ENCODE measurements at regions not wholly inside any gene's neighbourhood (a gene's known extent, or its start where the extent isn't known, plus 50 kb on each side); places are given as distances from the start of the nearest gene placed in this dataset.

- no peak for TF ChIP-seq CTCF (conservative IDR thresholded peaks at IDR 0.05; ENCODE audit: low read depth, low read length)
- TF ChIP-seq EZH2 (IDR thresholded peaks at IDR 0.05; ENCODE audit: borderline replicate concordance, low read depth, low read length, poor library complexity, severe bottlenecking), result no peak
Measured at GRCh38 chr2:118333664-118334063, 245.4 kb downstream of the INSIG2 start.

Data from A673 (cell line).